Lower leg skin (tissue), 3 donors: ENCODE measurements at regions not wholly inside any gene's neighbourhood (a gene's known extent, or its start where the extent isn't known, plus 50 kb on each side); places are given as distances from the start of the nearest gene placed in this dataset.

Source experiments
- POLR2A ChIP-seq, 2 donors: fragments of 450-650 bp; IDR thresholded peaks; one replicate each; pipeline ENCODE4 v1.6.1; 2016 to 2017; ENCODE audit warnings: antibody characterized with exemption in 2 of 2, mild to moderate bottlenecking in 1 of 2, moderate library complexity in 1 of 2
- TF ChIP-seq, protein P1 (sequence below), 3 donors: fragments of 450-650 bp; IDR thresholded peaks; one replicate each; pipeline ENCODE4 v1.5.1; 2016; ENCODE audit warnings: antibody characterized with exemption in 3 of 3, mild to moderate bottlenecking in 3 of 3, moderate library complexity in 2 of 3

DNA sequence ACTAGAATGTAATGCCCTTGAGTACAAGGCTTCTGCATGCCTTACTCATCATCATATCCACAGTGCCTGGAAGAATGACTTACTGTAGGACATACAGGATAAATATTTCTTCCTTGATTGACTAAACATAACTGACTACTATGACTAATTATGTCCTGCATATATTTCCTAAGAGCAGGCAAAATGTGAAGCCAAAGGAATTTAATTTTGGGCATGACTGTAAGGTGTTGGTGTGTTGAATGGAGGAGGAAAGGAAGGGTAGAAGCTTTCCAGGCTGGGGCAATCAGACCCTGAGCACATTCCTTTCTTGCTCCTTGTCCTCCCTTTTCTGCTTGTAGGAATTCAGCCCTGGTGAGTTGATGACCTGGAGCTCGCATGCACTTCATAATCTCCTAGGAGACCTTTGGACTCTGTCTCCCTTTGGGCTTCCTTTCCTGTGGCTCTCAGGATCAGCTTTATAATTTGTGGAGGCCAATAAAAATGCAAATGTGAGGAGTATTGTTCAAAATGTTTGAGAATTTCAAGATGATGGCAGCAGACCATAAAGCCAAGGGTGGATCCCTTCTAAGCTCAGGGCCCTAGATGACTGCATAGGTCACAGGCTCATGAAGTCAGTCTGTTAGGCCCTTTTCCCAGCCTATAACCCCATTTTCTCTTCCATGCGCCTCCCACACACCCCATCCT, 174.0 kb downstream of the HMHB1 start:
- TF ChIP-seq, protein P1, sequence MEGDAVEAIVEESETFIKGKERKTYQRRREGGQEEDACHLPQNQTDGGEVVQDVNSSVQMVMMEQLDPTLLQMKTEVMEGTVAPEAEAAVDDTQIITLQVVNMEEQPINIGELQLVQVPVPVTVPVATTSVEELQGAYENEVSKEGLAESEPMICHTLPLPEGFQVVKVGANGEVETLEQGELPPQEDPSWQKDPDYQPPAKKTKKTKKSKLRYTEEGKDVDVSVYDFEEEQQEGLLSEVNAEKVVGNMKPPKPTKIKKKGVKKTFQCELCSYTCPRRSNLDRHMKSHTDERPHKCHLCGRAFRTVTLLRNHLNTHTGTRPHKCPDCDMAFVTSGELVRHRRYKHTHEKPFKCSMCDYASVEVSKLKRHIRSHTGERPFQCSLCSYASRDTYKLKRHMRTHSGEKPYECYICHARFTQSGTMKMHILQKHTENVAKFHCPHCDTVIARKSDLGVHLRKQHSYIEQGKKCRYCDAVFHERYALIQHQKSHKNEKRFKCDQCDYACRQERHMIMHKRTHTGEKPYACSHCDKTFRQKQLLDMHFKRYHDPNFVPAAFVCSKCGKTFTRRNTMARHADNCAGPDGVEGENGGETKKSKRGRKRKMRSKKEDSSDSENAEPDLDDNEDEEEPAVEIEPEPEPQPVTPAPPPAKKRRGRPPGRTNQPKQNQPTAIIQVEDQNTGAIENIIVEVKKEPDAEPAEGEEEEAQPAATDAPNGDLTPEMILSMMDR (IDR thresholded peaks at IDR 0.05), result no peak
- no peak for TF ChIP-seq POLR2A (IDR thresholded peaks at IDR 0.05)
